Right cardiac atrium (tissue), 5 donors: ENCODE measurements at regions not wholly inside any gene's neighbourhood (a gene's known extent, or its start where the extent isn't known, plus 50 kb on each side); places are given as distances from the start of the nearest gene placed in this dataset.

ENCODE experiments used
- ATAC-seq, 2 donors: fragments of 200-7000 bp; cut with Tn5 transposase; one replicate each; pipeline versions ENCODE4 v1.8.0 to v1.9.1; 2020; ENCODE audit warnings: moderate library complexity in 2 of 2, mild to moderate bottlenecking in 1 of 2
- DNase-seq, 3 donors: peaks; one replicate each; pipeline ENCODE4 v3.0.0-alpha.2; 2020
- H3K27ac ChIP-seq: one replicate; pipeline ENCODE4 v1.5.1; 2013; ENCODE audit warnings: mild to moderate bottlenecking, low read length, control low read depth, moderate library complexity
- H3K27me3 ChIP-seq: one replicate; pipeline ENCODE4 v1.6.1; 2013; ENCODE audit not compliant: control insufficient read depth, insufficient read depth
- H3K4me1 ChIP-seq: one replicate; pipeline ENCODE4 v1.6.1; 2013; ENCODE audit warnings: low read length; ENCODE audit not compliant: control insufficient read depth, insufficient read depth
- H3K4me3 ChIP-seq: one replicate; pipeline ENCODE4 v1.5.1; 2013; ENCODE audit warnings: low read length, control low read depth
- H3K9me3 ChIP-seq: one replicate; pipeline ENCODE4 v1.6.1; 2013; ENCODE audit warnings: low read length; ENCODE audit not compliant: control insufficient read depth
- WGBS: extraction: QIAGEN DNeasy Blood & Tissue Kit; methylation state at CpG from one replicate; pipeline ENCODE4 v1.1.7; 2013; 5-methylcytosine and 5-hydroxymethylcytosine counted together
- intact Hi-C, 4 donors: fragments of 100-400 bp; cut with DNase I; formaldehyde crosslinking; loops; one replicate each; pipeline versions ENCODE4 v1.11.0 to v1.14.0; 2022 to 2023
- donor health status: healthy with polysubstance abuse.
- donor health status: DM: no; HTN: yes; CAD: no.
- donor health status: DM: no; HTN: no; CAD: no.
- donor health status: DM: no; HTN: yes; CAD: no; lungs with severe emphysema.
- donor health status: DM: yes; HTN: yes; CAD: no.

DNA sequence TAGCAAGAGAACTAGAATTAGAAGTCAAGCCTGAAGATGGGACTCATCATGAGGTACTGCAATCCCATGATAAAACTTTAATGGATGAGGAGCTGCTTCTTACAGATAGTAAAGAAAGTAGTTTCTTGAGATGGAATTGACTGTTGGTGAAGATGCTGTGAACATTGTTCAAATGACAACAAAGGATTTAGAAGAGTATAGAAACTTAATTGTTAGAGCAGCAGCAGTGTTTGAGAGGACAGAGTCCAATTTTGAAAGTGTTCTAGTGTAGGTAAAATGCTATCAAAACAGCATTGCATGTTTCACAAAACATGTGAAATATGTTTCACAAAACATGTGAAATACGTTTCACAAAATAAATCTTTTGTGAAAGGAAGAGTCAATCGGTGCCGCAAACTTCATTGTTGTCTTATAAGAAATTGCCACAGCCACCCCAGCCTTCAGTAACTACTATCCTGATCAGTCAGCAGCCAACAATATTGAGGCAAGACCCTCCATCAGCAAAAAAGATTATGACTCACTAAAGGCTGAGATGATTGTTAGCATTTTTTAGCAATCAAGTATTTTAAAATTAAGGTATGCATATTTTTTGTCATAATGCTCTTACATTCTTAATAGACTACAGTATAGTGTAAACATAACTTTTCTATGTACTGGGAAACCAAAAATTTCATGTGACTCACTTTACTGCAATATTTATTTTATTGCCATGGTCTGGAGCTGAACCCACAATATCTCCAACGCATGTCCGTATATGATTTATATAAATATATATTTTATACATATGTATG lies 173.4 kb upstream of the BMP4 start:
- 78% methylated on average over 5 of the region's 5 CpGs for WGBS
- DNase-seq (no peak), ATAC-seq (no peak)
- Histone ChIP-seq H3K4me3 (no peak overlapping the region), H3K9me3 (no peaks in the 10 kb centered on the region), H3K27me3 (no peaks in the 10 kb centered on the region), H3K4me1 (no peaks in the 10 kb centered on the region), H3K27ac (no peak overlapping the region)
- intact Hi-C loops, result no loop called here

DNA sequence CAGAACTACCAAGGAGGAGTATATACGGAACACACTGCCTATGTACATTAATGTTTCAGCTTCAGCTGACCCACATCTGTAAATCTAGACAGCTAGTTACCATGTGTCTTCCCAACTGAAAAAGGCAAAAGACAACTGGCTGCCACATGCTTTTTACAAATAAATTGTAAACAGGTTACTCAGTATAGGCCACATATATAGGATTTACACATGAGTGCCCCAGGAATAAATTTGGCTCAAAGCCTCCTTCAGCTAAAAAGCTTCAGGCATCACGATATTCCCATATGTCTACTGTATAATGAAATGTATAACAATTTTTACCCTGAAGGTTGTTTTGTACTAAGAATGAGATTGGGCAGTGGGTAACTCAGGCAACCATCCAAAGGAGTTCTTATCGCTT lies 175.9 kb upstream of the BMP4 start:
- no peak for ATAC-seq
- Histone ChIP-seq H3K9me3 (no peaks in the 10 kb centered on the region), H3K4me3 (no peak overlapping the region), H3K27me3 (no peaks in the 10 kb centered on the region), H3K4me1 (no peaks in the 10 kb centered on the region), H3K27ac (no peak overlapping the region)
- intact Hi-C loops, result no loop called here
- no peak for DNase-seq
- 89% methylated on average over 3 of the region's 3 CpGs for WGBS

DNA sequence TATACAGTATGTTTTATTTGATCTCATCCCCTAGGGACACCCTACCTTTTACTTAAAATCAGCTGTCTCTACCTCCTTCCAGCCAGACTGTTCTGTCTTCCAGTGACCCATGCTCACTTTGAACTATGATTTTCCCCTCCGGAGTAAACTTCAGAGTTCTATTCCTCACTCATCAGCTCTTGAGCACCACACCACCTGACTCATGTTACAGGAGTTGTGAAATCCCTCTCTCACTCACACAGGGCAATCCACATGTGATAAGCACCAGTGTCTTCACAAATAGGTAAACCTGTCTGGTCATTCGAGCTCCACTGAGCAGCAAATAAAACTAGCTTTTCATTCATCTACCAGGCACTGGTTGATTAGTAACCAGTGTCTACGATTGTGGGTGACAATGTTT lies 177.3 kb upstream of the BMP4 start:
- ATAC-seq (no peak), DNase-seq (no peak)
- H3K27ac ChIP-seq, result no peak overlapping the region
- intact Hi-C loops, result no loop called here
- no peaks in the 10 kb centered on the region for H3K4me1 ChIP-seq
- no peak overlapping the region for H3K4me3 ChIP-seq
- no peaks in the 10 kb centered on the region for H3K9me3 ChIP-seq
- H3K27me3 ChIP-seq, result no peaks in the 10 kb centered on the region
- 73% methylated on average over 3 of the region's 3 CpGs for WGBS

DNA sequence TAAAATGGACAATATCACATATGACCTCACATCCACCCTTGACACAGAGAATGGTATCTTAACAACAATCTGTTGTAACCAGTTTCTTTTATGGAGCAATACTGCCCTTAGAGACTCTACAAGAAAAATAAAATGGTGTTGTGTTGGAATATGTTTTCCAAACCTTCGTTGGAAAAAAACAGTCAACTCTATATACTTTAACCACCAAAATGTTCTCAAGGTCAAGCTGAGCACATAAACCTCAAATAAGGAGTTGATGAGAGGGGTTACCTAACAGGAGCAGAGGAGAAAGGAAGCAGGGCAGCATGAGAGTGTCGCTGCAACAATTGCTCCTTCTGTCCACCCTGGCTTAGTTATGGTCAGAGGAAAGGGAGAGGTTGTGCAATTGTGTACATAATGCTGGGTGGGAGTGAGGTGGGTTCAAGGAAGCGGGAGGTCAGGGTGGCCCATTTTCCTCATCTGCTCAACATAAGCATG lies 179.2 kb upstream of the BMP4 start:
- Histone ChIP-seq H3K4me1 (no peaks in the 10 kb centered on the region), H3K27ac (no peak overlapping the region), H3K4me3 (no peak overlapping the region), H3K27me3 (no peaks in the 10 kb centered on the region), H3K9me3 (no peaks in the 10 kb centered on the region)
- WGBS, result 78% methylated on average over 3 of the region's 3 CpGs
- intact Hi-C loops, result no loop called here
- DNase-seq (no peak), ATAC-seq (no peak)

DNA sequence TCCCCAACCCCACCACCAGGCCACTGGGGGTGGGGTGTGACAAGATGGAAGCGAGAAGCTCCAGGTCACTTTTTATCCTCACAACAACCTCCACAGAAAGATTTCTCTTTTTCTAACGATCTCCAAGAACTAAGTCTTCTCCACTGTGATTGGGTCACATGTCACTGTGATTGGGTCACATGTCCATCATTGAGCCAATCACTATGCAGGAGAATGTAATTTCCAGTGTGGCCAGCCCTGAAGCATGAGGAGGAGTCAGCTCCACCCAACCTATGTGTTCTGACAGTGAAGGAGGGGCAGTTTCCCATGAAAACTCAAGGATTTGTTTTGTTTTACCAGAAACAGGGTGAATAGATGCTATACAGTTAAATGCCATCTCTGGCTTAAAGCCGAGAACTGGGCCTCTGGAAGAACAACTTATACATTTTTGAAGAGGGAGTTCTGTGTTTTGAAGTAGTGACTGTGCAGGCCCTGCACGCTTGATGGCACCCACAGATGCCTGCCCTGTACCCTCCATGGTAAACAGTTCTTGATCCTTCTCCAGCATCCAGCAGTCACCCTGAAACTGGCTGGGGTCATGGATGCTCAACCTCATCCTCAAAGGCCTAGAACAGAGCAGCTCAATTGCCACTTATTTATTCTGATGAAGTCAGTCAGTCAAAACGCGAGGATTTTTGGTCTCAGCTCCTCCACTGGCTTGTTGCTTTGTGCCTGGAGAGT lies 180.4 kb upstream of the BMP4 start:
- no peaks in the 10 kb centered on the region for H3K9me3 ChIP-seq
- 75% methylated on average over 6 of the region's 6 CpGs for whole genome bisulfite sequencing
- H3K27me3 ChIP-seq, result no peaks in the 10 kb centered on the region
- H3K4me3 ChIP-seq, result no peak overlapping the region
- ATAC-seq (no peak), DNase-seq (no peak)
- intact Hi-C loops, result no loop called here
- no peak overlapping the region for H3K27ac ChIP-seq
- H3K4me1 ChIP-seq, result no peaks in the 10 kb centered on the region

DNA sequence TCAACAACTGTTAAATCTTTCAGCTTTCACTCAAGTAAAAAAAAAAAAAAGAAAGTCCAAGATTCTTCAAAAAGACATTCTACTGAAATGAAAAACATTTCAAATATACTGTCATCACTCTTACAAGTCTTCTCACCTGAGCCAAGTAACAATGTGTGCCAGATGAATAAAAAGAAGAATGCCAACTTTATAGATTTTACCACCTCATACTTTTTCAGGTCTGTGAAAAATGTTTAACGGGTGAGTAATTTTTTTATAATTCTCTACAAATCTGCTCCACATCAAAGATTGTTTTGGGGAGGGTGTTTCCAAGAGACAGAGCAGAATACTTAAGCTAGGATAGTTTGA lies 181.0 kb upstream of the BMP4 start:
- intact Hi-C loops, result no loop called here

DNA sequence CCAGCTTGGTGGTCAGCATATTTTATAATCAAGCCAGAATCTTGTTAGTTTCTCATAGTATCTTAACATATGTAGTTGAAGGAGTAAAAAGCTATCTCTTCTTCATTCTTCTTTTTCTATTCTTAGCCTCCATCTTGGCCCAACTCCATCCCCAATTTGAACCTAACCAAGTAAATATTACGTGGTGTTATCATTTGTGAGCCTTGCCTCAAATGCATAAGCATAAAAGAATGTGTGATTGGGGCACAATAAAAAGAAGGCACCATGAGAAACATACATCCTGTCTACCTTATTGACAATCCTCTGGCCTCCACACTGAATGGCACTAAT lies 181.4 kb upstream of the BMP4 start:
- ATAC-seq, result no peak
- Histone ChIP-seq H3K4me1 (no peaks in the 10 kb centered on the region), H3K9me3 (no peaks in the 10 kb centered on the region), H3K27ac (no peak overlapping the region), H3K27me3 (no peaks in the 10 kb centered on the region), H3K4me3 (no peak overlapping the region)
- 40% methylated on average over 1 of the region's 1 CpG for WGBS
- intact Hi-C loops, result no loop called here
- DNase-seq, result no peak

More for the DNA sequence above, 181.0 kb upstream of the BMP4 start:
- no peak overlapping the region for H3K27ac ChIP-seq
- no peak for ATAC-seq
- WGBS, result 83% methylated on average over 1 of the region's 1 CpG
- no peak for DNase-seq
- H3K4me3 ChIP-seq, result no peak overlapping the region
- no peaks in the 10 kb centered on the region for H3K27me3 ChIP-seq
- H3K9me3 ChIP-seq, result no peaks in the 10 kb centered on the region
- H3K4me1 ChIP-seq, result no peaks in the 10 kb centered on the region

DNA sequence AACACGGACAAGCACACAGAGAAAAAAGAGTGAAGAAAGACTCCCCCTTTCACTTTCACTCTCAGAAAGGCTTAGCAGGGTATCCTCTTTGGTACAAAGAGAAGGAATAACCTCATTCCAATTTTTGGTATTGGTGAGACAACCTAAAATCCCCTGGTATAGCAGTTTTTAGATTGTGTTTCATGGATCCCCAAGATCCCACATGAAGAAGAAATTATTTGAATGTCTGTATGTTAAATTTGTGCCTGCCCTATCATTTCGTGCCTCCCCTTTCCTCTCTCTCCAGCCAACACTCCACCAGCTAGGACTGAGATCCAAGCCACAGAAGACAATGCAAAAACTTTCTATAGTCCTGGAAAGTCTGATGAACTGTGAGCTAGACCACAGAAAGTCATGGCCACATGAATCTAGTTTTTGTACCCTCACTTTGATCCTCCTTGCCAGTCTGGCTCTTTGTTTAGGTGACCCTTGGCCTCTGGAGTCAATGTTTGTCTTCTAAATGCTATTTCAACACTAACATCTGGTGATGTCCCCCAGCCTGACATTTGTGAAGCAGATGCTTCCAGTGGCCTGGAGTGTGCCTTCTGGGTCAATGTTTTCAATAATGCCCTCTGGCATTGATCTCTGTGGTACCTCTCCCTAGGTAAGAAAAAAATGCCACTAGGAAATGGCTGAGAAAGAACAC lies 181.9 kb upstream of the BMP4 start:
- Histone ChIP-seq H3K9me3 (no peaks in the 10 kb centered on the region), H3K4me1 (no peaks in the 10 kb centered on the region), H3K27ac (no peak overlapping the region), H3K4me3 (no peak overlapping the region), H3K27me3 (no peaks in the 10 kb centered on the region)
- ATAC-seq (no peak), DNase-seq (no peak)
- intact Hi-C loops, result no loop called here
- 64% methylated on average over 2 of the region's 2 CpGs for WGBS

DNA sequence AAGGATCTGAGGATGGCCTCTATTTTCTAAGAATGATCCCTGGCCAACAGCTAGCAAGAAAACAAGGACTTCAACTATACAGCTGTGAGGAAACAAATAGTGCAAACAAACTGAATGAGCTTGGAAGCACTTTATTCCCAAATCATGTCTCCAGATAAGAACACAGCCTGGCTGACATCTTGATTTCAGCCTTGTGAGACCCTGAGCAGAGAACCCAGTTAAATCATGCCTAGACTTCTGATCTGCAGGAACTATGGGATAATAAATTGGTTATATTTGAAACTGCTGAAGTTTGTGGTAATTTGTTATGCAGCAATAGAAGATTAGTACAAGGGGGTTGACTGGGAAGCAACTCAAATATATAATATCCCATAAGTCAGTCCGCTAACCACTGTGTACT lies 183.9 kb upstream of the BMP4 start:
- ATAC-seq, result no peak
- Histone ChIP-seq H3K27ac (no peak overlapping the region), H3K4me3 (no peak overlapping the region), H3K4me1 (no peaks in the 10 kb centered on the region), H3K27me3 (no peaks in the 10 kb centered on the region), H3K9me3 (no peaks in the 10 kb centered on the region)
- DNase-seq, result no peak
- WGBS, result 83% methylated on average over 1 of the region's 1 CpG
- intact Hi-C loops, result no loop called here

DNA sequence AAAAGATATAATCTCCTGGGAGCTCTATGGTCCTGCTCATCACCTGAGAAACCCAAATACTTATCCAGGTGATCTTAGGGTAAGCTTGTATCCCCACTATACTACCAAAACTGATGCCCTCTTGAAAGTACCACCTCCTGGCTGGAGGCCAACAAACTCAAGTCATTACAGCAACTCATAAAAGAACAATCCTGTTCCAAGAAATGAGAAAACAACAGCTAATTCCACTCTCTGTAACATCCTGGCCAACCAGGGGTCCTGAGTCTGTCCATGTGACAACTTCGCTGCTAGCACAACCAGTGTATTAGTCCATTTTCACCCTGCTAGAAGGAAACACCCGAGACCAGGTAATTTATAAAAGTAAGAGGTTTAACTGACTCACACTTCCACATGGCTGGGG lies 190.0 kb upstream of the BMP4 start:
- intact Hi-C loops, result no loop called here

DNA sequence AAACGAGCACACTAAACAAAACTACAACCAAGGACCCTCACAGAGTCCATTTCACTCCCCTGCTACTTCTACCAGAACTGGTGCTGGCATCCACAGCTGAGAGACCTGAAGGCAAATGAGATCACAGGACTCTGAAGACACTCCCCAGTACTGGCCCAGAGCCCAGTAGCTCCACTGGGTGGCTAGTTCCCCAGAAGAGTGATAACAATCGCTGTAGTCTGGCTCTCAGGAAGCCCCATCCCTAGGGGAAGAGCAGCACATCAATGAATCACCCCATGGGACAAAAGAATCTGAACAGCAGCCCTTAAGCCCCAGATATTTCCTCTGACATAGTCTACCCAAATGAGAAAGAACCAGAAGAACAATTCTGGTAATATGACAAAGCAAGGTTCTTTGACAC lies 190.7 kb upstream of the BMP4 start:
- no peak for ATAC-seq
- Histone ChIP-seq H3K27ac (no peak overlapping the region), H3K9me3 (no peaks in the 10 kb centered on the region), H3K4me1 (no peaks in the 10 kb centered on the region), H3K27me3 (no peaks in the 10 kb centered on the region), H3K4me3 (no peak overlapping the region)
- 55% methylated on average over 2 of the region's 2 CpGs for WGBS
- DNase-seq, result no peak
- intact Hi-C loops, result no loop called here

More for the DNA sequence above, 190.0 kb upstream of the BMP4 start:
- no peaks in the 10 kb centered on the region for H3K4me1 ChIP-seq
- WGBS, result 88% methylated on average over 2 of the region's 2 CpGs
- H3K4me3 ChIP-seq, result no peak overlapping the region
- no peak overlapping the region for H3K27ac ChIP-seq
- H3K9me3 ChIP-seq, result no peaks in the 10 kb centered on the region
- H3K27me3 ChIP-seq, result no peaks in the 10 kb centered on the region
- no peak for ATAC-seq
- DNase-seq, result no peak
